Activated CD4-positive, alpha-beta T cell treated with anti-CD3 and anti-CD28 coated beads, Interleukin-2, amount 10 ng/mL, durations not matched to agents 7 days and 5 days (primary cell): ENCODE measurements at regions not wholly inside any gene's neighbourhood (a gene's known extent, or its start where the extent isn't known, plus 50 kb on each side); places are given as distances from the start of the nearest gene placed in this dataset.

Experiments
- CTCF ChIA-PET: fragments of 350-600 bp; sonication (Branson Sonifier 250); formaldehyde crosslinking; loops from one replicate; lab custom pipeline; 2021; ENCODE audit warnings: antibody characterized with exemption; lab: Charles Lee
- POLR2A ChIA-PET: fragments of 350-600 bp; sonication (Branson Sonifier 250); formaldehyde crosslinking; loops from one replicate; lab custom pipeline; 2021; ENCODE audit warnings: antibody characterized with exemption; lab: Charles Lee
- DNase-seq: peaks from one replicate; pipeline ENCODE4 v3.0.0-alpha.2; 2020
- H3K27ac Mint-ChIP-seq: one replicate; pipeline ENCODE4 v1.8.0; 2021; ENCODE audit warnings: mild to moderate bottlenecking, moderate library complexity, mixed read lengths
- H3K27me3 Mint-ChIP-seq: one replicate; pipeline ENCODE4 v1.8.0; 2021; ENCODE audit warnings: mixed read lengths
- H3K36me3 Mint-ChIP-seq: one replicate; pipeline ENCODE4 v1.8.0; 2021; ENCODE audit warnings: low read depth, mixed read lengths
- H3K4me1 Mint-ChIP-seq: one replicate; pipeline ENCODE4 v1.8.0; 2021; ENCODE audit warnings: mixed read lengths
- H3K4me3 Mint-ChIP-seq: one replicate; pipeline ENCODE4 v1.8.0; 2021; ENCODE audit warnings: mild to moderate bottlenecking, moderate library complexity, mixed read lengths
- H3K9me3 Mint-ChIP-seq: one replicate; pipeline ENCODE4 v1.8.0; 2021; ENCODE audit warnings: mixed read lengths

DNA sequence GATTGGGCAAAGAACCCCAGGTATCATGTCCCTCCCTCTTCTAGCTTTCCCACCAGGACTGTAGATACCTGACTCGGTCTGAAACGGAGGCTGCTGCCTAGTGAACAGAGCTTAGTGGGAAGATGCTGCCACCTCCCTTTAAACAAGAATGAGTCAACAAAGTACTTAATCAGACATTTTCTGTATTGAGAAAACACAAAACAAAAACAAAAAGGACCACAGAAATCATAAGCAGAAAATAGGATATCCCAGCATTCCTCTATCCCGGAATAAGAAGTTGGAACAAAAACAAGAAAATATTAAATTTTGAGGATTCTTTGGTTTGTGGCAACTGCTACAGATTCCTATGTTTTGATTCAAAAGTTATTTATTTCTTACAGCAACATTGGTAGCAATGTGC, 51.7 kb upstream of the COL8A1 start:
- no peak overlapping the region for H3K4me3 Mint-ChIP-seq
- CTCF ChIA-PET = no interaction called here
- no peaks in the 10 kb centered on the region for H3K4me1 Mint-ChIP-seq

DNA sequence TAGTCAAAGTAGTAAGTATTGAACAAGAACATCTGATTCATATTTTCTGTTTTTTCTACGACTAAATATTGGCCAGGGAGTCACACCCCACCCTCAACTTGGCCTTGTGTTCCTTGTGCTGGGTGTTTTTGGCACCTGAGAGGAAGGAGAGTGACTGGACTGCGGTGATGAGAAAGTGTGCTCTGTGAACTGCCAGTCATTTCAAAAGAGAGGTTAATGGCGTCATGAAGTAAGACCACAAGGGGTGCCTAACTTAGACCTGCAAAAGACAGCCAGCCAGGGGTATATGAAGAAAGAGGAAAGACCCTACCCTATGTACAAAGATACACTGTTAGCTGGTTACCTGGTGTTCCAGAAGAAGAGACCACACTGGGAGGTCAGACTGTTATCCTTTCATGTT, 58.4 kb upstream of the COL8A1 start:
- DNase-seq = no peak
- Mint-ChIP-seq H3K9me3 (no peaks in the 10 kb centered on the region), H3K4me3 (no peak overlapping the region), H3K4me1 (no peaks in the 10 kb centered on the region), H3K27ac (no peak overlapping the region), H3K36me3 (no peaks in the 10 kb centered on the region), H3K27me3 (no peaks in the 10 kb centered on the region)
- ChIA-PET POLR2A (no interaction called here), CTCF (no interaction called here)

More for the DNA sequence above, 51.7 kb upstream of the COL8A1 start:
- Mint-ChIP-seq H3K36me3 (no peaks in the 10 kb centered on the region), H3K27ac (no peak overlapping the region), H3K9me3 (no peaks in the 10 kb centered on the region), H3K27me3 (no peaks in the 10 kb centered on the region)
- POLR2A ChIA-PET = no interaction called here
- DNase-seq = no peak

DNA sequence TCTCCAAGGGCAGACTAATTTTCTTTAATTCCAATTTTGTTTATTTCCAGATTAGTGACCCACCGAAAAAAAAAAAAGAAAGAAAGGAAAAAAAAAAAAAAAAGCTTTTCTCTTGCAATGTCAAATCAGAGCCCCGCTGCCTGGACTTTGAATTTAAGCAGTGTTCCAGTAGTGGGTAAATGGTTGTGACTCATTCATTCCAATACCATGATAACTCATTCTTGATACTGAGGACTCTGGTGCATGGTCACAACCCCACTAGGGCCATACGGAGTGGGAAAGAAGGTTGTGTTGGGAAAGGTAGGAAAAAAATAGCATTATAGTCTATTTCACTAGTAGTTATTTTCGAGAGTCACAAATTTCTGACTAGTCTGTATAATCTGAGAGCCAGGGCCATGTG, 59.1 kb upstream of the COL8A1 start:
- no peak for DNase-seq
- H3K27me3 Mint-ChIP-seq = no peaks in the 10 kb centered on the region
- H3K9me3 Mint-ChIP-seq = no peaks in the 10 kb centered on the region
- no peaks in the 10 kb centered on the region for H3K36me3 Mint-ChIP-seq
- H3K27ac Mint-ChIP-seq = no peak overlapping the region
- no peaks in the 10 kb centered on the region for H3K4me1 Mint-ChIP-seq
- ChIA-PET CTCF (no interaction called here), POLR2A (no interaction called here)
- no peak overlapping the region for H3K4me3 Mint-ChIP-seq

DNA sequence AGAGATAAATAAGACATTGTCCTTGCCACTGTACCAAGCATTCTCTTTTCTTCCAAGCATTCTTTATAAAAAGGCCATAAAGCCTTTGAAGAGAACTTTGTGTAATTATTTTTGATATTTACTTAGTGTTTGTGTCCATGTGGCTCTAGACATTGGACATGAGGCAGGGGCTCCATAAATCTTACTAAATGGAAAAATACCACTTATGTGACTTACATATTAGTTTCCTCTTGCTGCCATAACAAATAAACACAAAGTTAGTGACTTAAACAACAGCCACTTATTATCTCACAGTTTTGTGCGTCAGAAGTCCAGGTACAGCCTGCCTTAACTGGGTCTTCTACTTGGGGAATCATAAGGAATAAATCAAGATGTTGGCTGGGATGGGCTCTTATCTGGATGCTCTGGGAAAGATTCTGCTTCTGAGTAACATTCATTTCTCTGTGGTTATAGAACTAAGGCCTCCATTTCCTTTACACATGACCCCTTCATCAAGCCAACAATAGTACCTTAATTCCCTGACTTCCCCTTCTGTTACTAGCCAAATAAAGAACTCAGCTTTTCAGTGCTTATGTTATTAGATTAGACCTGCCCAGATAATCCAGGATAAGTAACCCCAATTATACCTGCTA, 59.9 kb upstream of the COL8A1 start:
- DNase-seq = no peak
- Mint-ChIP-seq H3K4me3 (no peak overlapping the region), H3K9me3 (no peaks in the 10 kb centered on the region), H3K4me1 (no peaks in the 10 kb centered on the region), H3K36me3 (no peaks in the 10 kb centered on the region), H3K27me3 (no peaks in the 10 kb centered on the region), H3K27ac (no peak overlapping the region)
- POLR2A ChIA-PET = no interaction called here
- CTCF ChIA-PET = no interaction called here

DNA sequence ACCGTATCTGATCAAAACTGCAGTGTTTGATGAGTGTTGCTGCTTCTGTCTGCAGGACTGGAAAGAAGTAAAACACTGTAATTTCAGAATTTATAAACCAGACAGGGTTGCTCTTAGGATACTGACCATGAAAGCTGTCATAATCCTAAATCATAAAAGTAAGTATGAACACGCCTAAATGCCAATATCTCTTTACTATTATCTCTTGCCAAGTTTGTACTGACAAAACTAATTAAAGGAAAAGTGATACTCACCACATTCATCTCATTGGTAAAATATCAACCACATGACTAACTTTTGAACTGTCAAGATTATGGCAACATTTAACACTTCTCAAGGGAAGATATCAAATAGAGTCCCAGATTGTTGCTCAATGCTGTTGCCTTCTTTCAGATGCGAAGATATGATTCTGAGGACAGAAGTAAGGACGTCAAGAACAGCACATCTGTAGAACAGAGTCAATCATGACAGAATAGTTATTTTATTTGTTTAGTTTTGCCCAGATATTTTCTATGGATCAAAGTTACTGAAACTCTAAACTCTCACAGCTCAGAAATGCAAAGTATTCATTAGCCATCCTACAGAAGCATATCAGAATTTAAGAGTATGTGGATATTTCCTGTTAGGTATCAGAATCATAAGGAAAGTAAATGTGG, 61.4 kb upstream of the COL8A1 start:
- POLR2A ChIA-PET = no interaction called here
- no peak overlapping the region for H3K27ac Mint-ChIP-seq
- no peaks in the 10 kb centered on the region for H3K4me1 Mint-ChIP-seq
- H3K9me3 Mint-ChIP-seq = no peaks in the 10 kb centered on the region
- CTCF ChIA-PET = no interaction called here
- H3K27me3 Mint-ChIP-seq = no peaks in the 10 kb centered on the region
- no peak for DNase-seq
- no peaks in the 10 kb centered on the region for H3K36me3 Mint-ChIP-seq
- H3K4me3 Mint-ChIP-seq = no peak overlapping the region

DNA sequence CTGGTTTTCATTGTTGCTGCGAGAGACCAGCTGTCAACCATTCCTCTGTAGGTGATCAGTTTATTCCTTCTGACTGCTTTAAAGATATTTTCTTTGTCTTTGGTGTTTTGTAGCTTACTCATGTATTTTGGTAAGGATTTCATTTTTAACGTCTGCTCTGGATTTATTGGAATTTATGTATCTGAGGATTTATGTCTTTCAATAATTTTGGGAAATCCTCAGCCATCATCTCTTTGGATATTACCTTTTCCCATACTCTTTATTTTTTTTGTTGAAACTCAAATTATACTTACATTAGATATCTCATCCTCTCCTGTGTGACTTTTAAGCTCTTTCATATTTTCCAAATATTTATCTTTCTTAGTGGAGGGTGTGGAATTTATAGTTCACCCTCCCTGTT, 62.7 kb upstream of the COL8A1 start:
- Mint-ChIP-seq H3K27ac (no peak overlapping the region), H3K27me3 (no peaks in the 10 kb centered on the region), H3K4me3 (no peak overlapping the region), H3K36me3 (no peaks in the 10 kb centered on the region), H3K9me3 (no peaks in the 10 kb centered on the region), H3K4me1 (no peaks in the 10 kb centered on the region)
- ChIA-PET POLR2A (no interaction called here), CTCF (no interaction called here)
- no peak for DNase-seq

DNA sequence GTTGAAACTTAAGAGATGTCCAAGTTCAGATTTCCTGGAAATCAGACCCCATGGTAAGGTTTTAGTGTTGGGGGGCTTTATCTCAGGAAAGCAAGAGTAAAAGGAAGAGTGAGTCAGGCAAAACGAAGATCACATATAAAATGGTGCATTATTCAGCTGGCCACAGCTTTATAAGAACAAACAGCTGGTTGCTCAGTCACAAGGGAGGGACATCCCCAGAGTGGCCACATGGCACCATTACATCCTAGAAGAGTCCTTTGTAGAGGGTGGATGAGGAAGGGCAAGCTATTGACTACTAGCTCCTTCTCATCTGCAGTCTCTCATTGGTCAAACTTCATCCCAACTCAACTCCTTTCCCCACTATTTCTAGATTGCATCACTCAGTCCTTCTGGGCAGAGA, 68.3 kb upstream of the COL8A1 start:
- no peaks in the 10 kb centered on the region for H3K27me3 Mint-ChIP-seq
- H3K4me3 Mint-ChIP-seq = no peak overlapping the region
- DNase-seq = no peak
- CTCF ChIA-PET = no interaction called here
- no peak overlapping the region for H3K27ac Mint-ChIP-seq
- H3K36me3 Mint-ChIP-seq = no peaks in the 10 kb centered on the region
- H3K9me3 Mint-ChIP-seq = peaks cover 3% of the 10 kb centered on the region
- POLR2A ChIA-PET = no interaction called here
- no peaks in the 10 kb centered on the region for H3K4me1 Mint-ChIP-seq

DNA sequence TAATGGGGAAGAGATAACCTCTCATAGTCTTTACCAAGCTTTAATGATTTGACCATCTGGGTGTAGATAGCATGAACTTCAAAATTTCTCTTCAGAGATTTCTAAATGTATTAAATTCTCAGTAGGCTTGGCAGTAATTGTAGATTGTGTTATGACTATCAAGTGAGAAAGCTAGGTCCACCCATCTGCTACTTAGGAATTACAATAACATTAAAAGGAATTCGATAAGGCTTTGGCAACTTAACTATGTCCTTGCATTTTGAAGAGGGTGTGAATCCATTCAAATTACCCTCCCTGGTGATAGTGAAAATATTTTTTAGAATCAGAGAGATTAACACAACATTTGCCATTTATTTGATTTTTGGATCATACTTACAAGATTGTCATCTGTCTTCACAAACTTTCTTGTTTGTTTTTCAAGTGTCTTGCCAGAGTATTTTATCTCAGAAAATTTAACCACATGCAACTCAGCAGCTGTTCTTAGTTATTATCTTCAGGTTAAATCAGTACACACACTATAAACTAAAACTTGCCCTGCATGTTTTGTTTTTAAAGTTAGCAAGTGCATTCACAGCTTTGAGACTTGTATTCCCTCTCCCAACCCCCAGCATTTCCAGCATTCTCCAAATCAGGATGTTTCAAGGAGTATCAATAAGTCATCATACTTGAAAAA, 69.6 kb upstream of the COL8A1 start:
- Mint-ChIP-seq H3K27me3 (no peaks in the 10 kb centered on the region), H3K27ac (no peak overlapping the region), H3K36me3 (no peaks in the 10 kb centered on the region), H3K9me3 (peaks cover 3% of the 10 kb centered on the region), H3K4me1 (no peaks in the 10 kb centered on the region), H3K4me3 (no peak overlapping the region)
- DNase-seq = no peak
- POLR2A ChIA-PET = no interaction called here
- CTCF ChIA-PET = no interaction called here

DNA sequence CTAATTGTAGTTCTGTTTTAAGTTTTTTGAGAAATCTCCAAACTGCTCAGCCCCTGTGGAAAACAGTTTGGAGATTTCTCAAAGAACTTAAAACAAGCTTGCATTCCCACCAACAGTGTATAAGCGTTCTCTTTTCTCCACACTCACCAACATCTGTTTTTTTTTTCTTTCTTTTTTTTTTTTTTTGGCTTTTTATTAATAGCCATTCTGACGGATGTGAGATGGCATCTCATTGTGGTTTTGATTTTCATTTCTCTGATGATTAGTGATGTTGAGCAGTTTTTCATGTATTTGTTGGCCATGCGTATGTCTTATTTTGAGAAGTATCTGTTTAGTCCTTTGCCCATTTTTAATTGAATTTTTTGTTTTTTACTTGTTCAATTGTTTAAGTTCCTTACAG, 73.1 kb upstream of the COL8A1 start:
- POLR2A ChIA-PET = no interaction called here
- Mint-ChIP-seq H3K9me3 (peaks cover 3% of the 10 kb centered on the region), H3K4me1 (no peaks in the 10 kb centered on the region), H3K36me3 (no peaks in the 10 kb centered on the region), H3K4me3 (no peak overlapping the region), H3K27ac (no peak overlapping the region), H3K27me3 (no peaks in the 10 kb centered on the region)
- DNase-seq = no peak
- CTCF ChIA-PET = no interaction called here

DNA sequence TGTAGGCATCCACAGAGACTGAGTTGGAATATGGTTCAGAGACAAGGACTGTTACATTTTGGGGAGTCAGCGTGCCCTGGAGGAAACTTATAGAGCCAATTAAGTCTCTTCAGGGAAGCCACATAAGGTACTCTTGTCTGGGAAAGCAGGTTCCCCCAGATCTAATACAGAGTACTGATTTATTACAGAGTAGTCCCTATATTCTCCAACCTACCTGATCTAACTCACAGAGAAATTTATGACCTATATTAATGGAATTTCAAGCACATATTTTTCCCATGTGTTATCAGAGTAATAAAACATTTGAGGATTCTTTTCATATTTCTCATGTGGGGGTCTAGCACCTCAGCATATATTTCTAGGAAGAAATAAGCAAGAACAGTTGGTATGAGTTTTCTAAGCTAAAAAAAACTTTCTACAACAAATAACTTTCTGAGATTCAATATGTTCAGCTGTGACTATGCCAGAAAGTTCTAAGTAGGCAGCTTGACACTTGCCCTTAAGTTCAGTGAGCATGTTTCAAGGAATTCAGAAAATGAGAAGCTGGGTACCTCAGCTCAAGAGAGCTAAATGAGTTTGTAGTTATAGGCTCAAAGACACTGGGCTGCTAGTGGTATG, 75.3 kb upstream of the COL8A1 start:
- H3K36me3 Mint-ChIP-seq = no peaks in the 10 kb centered on the region
- no peak overlapping the region for H3K4me3 Mint-ChIP-seq
- no peaks in the 10 kb centered on the region for H3K4me1 Mint-ChIP-seq
- no peak overlapping the region for H3K27ac Mint-ChIP-seq
- no peak for DNase-seq
- peaks cover 3% of the 10 kb centered on the region for H3K9me3 Mint-ChIP-seq
- ChIA-PET CTCF (no interaction called here), POLR2A (no interaction called here)
- H3K27me3 Mint-ChIP-seq = no peaks in the 10 kb centered on the region

DNA sequence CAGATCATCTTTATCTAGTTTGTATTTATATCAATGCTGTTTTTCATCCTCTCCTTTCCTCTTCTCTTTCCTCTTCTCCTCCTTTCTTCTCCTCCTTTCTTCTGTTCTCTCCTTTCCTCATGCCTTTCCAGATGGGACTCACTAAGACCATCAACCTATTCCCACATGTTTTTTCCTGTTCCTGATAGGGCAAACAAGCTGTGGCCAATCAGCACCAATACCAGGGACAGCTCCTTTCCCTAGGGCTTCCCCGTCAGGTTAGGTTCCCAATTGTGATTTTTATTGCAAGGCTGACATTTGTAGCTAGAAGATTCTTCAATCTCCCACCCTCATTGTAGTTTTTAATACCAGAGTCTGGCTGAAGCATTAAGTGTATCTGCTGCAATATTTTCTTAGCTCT, 76.3 kb upstream of the COL8A1 start:
- no peaks in the 10 kb centered on the region for H3K36me3 Mint-ChIP-seq
- H3K4me3 Mint-ChIP-seq = no peak overlapping the region
- H3K27me3 Mint-ChIP-seq = no peaks in the 10 kb centered on the region
- ChIA-PET CTCF (interaction anchor here (0.5 to 0.7 kb wide), 2 partner anchors 12 to 204 kb away, joined by 3 read pairs; no protein-coding TSS in a partner anchor), POLR2A (no interaction called here)
- no peak overlapping the region for H3K27ac Mint-ChIP-seq
- H3K4me1 Mint-ChIP-seq = no peaks in the 10 kb centered on the region
- no peak for DNase-seq
- H3K9me3 Mint-ChIP-seq = peaks cover 3% of the 10 kb centered on the region

DNA sequence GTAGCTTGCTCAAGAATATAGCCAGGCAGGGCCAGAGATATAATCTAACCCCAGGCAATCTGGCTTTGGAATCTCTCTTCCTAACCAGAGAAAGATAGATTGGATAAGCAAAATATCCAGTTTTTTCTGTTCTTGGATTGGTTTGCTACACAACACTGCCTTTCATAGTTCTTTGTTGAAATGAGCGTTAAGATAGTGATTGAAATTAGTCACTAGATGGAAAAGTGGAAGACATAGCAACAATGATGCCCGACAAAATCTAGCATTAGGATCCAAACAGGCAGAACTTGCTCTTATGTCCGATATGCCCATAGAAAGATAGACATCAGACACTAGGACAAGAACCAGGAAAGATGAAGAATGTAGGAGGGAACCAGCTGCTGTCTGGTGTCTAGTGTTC, 77.3 kb upstream of the COL8A1 start:
- H3K4me3 Mint-ChIP-seq = no peak overlapping the region
- no peaks in the 10 kb centered on the region for H3K4me1 Mint-ChIP-seq
- CTCF ChIA-PET = interaction anchor here (0.5 kb wide), 1 partner anchor 153 kb away, joined by 3 read pairs; no protein-coding TSS in a partner anchor
- H3K27me3 Mint-ChIP-seq = no peaks in the 10 kb centered on the region
- H3K27ac Mint-ChIP-seq = no peak overlapping the region
- no peak for DNase-seq
- no peaks in the 10 kb centered on the region for H3K36me3 Mint-ChIP-seq
- POLR2A ChIA-PET = no interaction called here
- no peaks in the 10 kb centered on the region for H3K9me3 Mint-ChIP-seq

DNA sequence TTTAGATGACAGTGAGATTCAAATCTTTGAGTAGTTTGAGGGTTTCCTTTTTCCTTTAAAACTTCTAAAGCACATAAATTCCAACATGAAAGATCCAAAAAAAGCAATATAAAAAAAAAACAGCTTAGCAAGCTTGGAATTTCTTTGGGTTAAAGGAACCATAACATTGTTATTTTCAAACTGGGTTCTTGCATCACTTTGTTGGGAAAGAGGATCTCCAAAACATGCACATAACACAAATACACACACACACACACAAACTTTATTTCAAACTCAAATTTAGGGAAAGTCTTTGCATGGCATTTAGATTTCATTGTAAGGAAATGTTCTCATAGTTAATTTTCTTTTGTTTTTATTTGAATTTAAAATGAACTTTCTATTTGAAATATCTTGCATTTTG, 79.2 kb upstream of the COL8A1 start:
- DNase-seq = no peak
- Mint-ChIP-seq H3K27me3 (no peaks in the 10 kb centered on the region), H3K9me3 (peaks cover 3% of the 10 kb centered on the region), H3K4me1 (no peaks in the 10 kb centered on the region), H3K36me3 (no peaks in the 10 kb centered on the region), H3K4me3 (no peak overlapping the region), H3K27ac (no peak overlapping the region)
- ChIA-PET POLR2A (no interaction called here), CTCF (no interaction called here)
